Activated naive CD4-positive, alpha-beta T cell (primary cell): ENCODE measurements at regions not wholly inside any gene's neighbourhood (a gene's known extent, or its start where the extent isn't known, plus 50 kb on each side); places are given as distances from the start of the nearest gene placed in this dataset.

ENCODE experiments used
- DNase-seq, 4 experiments: peaks; one replicate each; lab custom pipeline; 2025; lab: John Stamatoyannopoulos, UW

DNA sequence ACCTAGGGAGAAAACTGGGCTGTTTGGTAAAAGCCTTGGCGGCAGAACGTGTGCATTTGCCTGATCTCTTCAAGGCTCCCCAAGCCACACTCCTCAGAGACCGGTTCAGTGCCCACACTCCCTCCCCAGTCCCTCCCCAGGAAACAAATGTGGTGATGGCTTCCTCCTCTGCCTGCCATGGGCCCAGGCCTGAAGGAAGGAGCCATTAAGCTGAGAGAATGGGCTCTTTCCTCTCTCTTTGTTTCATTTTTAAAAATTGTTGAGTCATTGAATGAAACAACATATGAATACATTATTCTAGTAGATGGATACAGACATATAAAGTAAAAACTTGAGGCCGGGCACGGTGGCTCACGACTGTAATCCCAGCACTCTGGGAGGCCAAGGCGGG, 50.6 kb upstream of the YWHAQ start:
- DNase-seq = no peak

DNA sequence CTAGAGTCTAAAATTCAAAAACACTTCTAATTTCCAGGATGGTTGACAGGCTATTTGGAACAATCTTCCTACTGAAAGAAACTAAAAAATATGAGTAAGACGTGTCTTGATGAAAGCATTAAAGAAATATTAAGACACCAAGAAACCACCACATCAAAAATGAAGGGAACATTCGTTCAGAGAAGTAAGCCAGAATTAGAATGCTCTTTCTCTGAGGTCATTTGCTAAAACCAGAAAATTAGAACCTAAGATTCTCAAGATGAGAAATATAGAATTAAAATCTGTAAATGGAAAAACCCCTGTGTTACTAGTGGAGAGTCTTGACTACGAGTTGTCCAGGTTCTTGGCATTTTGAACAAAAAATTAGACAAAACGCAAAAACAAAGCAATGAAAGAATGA, 54.8 kb upstream of the YWHAQ start:
- DNase-seq = no peak

DNA sequence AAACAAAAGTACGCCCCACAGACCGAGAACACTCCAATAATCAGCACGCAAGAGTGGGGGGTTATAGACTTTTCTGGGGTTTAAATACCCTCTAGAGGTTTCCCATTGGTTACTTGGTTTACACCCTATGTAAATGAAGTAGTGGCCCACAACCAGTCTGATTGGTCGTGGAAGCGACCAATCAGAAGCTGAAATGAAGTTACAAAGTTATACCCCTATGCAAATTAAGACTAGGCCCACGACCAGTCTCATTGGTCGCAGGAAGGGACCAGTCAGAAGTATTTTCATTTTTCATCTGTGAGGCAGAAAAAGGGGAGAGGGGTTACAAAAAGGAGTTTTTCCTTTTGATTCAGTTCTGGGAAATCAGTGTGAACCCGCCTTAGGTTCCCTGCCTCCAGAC, 55.3 kb upstream of the YWHAQ start:
- no peak for DNase-seq

DNA sequence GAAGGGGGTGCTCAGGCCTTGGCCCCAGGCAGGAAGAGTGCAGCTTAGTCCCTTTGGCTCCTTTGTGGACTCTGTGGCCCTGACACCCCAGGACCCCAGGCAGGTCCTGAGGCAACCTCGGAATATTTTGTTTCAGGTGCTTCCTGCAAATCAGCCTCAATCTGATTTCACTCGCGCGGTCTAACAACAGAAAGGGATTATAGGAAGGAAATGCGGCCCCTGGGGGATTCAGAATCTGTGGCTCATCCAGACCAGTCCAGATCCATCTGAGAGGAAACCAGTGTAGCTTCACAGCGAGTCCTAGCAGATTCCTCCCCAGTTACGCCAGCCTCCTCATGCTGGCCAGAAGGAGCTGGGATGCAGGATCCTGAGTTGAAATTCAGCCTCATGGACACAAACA, 59.5 kb upstream of the YWHAQ start:
- no peak for DNase-seq

DNA sequence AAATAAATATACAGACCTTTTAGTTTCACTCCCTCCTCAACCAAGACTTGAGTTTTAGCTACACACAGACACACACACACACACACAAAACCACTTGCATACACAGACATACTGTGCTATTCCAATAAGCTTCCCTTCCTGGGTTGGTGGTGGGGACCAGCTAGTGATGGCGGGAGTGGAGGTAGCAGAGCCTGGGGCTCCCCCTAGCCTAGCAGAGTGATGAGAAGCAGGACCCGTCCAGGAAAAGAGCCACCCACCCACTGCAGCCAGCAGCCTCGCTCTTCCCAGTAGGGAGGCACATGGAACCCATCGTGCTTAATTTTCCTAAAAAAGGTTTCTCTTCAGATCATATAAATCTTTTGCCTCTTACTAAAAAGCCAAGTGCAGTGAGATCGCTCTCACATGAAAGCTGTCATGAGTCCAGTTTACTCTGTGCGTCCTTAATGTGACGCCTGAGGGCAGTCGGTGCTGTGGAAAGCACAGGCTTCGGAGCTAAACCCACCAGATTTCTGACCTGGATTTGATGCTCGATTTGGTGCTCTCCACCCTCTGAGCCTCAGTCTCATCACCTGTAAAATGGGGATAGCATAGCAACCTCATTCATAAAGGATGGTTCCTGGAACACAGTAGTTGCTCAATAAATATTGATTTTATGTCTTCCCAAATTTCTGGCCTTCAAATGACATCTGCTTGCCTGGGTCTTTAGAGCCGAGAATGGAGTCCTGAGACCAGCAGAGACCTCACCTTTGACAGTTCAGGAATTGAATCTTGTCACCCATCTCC, 60.1 kb upstream of the YWHAQ start:
- DNase-seq = no peak

DNA sequence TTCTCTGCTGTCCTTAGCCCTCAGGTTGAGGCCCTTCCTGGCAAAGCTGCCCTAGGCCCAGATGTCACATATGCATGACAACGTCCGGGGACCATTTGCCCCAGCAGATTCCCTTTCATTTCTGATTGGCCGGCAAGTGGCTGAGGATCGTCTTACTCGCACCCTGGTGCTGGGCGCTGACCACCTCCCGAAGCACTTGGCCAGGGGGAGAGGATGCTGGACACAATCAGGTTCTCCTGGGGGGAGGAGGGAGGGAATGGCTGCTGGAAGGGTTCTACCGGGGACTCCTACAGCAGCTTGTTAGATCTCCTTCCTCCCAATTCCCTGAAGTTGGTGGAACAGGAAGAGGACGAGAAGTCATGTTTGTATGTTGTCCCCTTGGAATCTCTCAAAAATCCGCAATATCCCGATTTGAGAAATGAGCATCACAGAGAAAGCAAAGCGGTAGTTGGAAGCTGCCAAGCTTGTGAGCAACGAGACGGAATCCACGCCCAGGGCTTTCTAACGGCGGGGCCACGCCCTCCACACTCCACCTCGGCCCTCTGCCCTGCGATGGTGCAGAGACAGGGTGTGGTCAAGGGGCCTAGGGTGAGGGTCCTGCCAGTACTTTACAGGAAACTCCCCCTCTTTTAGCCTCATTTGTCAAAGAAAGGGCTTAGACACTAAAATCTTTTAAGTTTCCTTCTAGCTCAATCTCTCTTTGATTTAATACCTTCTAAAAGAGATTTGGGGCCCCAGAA, 61.8 kb upstream of the YWHAQ start:
- DNase-seq = no peak

DNA sequence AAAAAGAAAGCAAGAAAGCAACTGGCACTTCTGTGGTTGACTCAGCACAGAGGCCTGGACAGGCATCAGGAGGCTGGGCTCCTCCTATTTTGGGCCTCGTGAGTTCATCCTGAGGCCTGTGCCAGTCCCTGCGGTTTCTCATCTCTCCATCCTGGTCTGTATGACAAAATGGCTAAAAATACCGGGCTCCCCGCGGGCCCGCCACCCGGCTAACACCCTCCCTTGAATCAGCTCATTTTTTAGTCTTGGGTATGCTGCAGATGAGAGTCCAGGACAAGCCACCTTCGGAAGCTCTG, 62.3 kb upstream of the YWHAQ start:
- no peak for DNase-seq

DNA sequence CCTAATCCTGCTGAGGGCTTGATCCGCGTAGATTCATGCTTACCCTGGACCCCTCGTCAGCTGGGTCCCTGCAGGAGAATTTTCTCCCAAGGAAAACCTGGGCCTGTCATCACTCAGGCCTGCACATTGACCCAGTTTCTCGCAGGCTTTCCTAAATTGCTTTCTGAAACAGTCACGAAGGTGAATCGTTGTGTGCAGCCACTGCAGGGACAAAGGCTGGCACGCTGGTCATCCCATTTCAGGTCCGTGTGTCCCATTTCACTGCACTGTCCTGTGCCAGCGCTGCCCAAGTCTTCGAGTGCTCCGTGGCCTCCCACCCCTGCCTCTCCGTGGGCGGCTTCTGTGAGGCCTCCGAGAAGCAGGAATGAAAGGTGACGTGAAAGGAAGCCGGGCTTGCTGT, 62.8 kb upstream of the YWHAQ start:
- no peak for DNase-seq

DNA sequence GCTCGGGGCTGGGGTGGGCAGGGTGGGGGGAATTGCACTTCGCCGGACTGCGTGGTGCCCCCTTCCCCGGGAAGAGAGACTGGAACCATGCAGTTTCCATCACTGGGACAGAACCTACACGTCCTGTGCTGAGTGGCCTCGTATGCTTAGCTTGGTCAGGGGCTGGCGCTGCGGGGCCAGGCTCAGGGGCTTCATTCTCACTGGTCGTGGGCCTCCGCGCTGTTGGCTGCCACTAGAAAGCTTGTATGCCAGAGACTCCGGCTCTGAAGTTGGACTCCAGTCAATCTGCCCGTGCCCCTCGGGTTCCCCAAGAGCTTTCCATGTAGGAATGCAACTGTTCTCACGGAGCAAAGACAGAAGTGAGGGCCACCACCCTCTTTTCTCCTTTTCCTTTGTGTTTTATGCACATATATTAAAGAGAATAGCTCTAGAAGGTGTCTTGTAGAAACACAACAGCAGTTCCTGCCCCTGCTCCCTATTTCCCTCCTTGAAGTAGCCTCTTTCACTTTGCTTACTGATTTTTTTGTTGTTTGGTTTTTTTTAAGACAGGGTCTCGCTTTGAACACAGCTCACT, 64.0 kb upstream of the YWHAQ start:
- no peak for DNase-seq

DNA sequence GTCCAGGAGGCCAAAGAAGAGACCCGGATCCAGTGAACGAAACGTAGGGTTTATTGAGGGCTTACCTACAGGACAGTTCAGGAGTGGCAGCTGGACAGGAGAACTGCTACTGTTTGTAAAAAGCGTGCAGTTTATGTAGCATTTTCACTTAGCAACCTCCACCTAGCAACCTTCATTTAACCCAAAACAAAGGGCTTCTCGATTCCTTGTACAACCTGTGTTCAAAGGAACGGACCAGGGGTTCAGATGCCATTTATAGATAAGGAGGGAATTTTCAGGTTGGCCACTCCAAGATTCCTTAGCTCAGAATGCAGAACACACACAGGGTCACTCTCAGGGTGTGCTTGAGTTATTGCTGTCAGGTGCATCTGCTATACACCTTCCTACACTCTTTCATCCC, 65.1 kb upstream of the YWHAQ start:
- no peak for DNase-seq

DNA sequence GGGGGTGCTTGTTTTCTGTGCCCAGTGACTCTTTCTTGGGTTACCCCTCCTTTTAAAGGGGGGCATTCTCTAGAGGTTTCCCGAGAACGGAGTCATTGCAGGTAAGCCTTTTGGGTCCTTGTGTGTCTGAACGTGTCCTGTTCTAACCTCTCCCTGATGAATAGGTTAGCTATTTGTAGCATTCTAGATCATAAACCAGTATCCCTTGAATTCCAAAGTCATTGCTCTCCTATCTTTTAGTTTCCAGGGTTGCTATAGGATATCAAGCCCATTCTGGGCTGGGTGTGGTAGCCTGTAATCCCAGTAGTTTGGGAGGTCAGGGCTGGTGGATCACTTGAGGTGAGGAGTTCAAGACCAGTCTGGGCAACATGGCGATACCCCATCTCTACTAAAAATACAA, 65.9 kb upstream of the YWHAQ start:
- DNase-seq = no peak

DNA sequence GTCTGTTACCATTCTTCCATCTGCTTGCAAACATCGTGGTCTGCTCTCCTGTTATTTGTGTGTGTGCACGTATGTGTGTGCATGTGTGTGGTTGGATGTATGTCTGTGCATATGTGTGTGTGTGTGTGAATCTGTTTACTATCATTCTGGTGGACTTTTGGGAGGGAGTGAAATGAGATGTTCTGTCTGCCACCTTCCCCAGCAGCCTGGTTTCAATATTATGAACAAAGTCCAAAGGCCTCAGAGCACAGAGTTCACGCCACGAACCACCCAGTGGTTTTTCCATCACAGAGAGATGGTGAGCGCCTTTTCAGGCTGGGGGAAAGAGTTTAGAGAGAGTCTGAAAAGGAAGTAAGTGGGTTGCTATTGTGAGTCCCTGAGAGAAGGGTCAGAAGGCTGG, 67.1 kb upstream of the YWHAQ start:
- no peak for DNase-seq

DNA sequence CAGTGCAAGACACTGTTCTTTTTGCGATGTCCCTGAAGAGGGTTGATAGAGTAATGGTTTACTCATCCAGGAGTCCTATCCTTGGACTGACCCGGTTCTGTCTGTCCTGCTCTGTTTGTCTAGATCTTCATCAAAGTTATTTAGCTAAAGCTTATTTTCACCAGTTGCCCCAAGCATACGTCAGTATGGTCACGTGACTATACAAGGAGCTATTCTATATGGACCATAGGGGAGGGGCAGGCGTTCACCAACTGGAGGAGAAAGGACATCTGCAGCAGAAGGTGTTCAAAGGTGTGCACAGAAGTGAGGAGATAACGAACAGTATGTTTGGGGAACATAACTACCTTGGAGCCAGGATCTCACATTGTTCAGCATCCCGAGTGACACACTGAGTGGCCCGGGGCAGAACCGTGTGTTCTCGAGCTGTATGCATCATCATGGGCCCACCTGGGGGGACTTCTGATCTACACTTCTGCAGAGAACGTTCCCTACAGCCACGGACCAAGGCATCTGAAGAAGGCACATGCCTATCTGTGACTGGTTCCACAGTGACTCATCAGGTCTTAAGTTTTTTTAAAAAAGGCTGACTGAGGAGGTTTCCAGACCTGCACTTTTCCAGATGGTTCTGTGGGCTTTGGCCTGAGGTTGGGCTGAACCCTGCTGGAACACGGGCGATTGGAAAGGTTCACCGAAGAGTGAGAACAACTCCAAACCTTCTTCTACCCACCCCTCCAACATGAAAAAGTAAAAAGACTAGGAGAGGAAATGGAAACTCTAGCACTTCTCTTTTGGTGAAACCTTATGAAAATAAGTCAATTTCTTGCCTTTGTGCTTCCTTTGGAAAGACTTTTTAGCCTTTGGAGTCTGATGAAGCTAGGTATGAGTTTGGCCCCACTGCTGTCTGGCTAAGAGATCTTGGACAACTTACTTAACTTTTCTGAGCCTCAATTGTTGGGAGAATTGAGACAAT, 68.6 kb upstream of the YWHAQ start:
- no peak for DNase-seq

DNA sequence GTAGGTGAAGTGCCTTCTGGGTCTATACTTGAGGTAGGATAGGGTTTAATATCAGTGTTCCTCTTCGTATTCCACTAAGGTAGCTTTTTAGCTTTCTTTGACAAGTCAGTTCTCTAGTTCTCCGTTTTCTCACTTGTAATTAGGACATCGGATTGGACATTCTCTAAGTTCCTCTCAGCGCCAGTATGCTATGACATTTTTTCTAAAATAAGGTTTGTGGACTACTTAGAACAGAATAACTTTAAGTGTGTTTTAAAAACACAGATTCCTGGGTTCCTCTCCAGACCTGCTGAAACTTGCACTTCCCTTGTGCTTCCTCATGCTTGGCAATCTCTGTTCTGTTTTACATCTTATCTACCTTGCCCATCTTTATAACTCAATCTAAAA, 69.3 kb upstream of the YWHAQ start:
- no peak for DNase-seq

DNA sequence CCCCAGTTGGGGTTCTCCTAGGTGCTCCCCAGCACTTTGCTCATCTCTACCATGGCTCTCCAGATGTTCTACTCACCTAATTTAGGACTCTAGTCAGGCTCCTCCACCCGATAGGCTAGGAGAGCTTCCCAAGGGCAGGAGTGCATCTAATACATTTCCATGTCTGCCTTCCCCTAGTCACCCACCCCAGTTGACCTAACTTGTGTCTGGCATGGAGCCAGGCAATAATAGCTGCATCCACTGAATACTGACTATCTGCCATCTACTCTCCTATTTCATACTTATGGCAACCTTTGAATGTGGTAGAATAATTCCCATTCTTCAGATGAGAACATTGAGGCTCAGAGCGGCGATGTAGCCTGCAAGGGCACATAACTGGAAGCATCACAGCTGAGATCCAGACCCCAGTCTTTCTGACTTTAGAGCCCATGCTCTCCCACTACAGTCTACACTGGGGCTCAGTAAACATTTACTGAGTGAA, 71.8 kb upstream of the YWHAQ start:
- no peak for DNase-seq

DNA sequence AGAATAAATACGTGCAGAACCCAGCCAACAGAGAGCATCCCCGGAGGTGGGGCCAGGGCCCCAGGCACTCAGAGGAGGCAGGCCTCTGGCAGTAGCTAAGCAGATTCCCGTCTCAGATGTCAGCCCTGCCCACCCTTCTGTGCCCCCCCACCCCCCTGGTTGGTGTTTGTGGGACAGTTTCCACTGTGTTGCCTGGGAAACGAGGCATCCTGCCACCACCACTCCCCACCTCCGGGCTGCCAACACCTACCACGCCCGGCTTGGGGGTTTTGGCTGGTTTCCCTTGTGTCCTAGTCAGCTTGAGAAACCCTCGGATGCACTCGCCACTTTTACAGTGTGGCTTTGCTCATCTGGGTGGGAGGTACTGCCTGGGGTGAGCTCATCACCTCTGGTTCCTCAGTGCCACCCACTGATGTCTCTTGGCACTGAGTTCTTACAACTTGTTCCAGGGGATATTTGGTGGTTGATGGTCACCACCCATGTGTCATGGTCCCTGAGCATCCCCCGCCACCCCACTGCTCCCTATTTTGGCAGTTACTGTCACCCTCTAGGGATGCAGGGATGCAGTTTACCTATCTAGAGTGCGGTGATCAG, 72.4 kb upstream of the YWHAQ start:
- peak; percentile 4 to 36 (median 21) for DNase-seq

DNA sequence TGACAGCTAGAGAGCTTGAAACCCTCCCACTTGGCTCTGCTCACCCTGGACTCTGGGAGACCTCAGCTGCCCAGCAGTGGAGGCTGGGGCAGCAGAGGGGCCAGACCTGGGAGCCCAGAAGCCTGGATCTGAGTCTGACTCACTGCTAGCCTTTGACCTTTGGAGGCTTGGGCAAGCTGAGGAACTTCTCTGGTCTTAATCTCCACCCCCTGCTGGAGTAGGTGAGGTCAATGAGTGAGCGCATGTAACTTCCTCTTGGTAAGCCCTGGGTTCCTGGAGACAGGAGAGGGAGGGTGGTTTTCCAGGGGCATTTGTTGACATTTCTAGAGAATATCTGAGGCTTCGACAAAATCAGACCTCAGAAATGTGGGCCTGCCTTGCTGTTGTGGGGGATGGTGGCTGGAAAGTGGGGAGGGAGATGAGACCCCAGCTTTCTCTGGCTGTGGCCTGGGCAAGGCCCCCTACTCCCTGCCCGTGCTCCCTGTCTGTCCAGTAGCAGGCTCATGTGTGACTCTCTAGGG, 73.0 kb upstream of the YWHAQ start:
- no peak for DNase-seq

DNA sequence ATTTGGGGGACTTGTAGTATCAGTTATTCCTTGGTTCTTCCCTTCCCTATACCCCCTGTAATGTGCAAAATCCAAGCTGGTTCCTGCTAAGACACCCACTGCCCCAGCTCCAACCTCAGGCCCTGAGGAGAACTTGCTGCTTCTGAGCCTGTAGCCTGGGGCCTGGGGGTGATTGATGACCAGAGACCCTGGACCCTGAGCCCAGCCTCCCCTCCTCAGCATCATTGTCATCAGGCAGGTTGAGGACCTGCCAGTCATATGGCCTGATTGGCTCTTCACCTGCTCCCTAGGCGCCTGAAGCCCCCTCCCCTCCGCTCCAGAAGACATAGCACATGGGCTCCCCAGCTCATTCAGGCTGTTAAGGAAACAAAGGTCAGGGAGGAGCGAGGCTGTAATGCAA, 73.8 kb upstream of the YWHAQ start:
- no peak for DNase-seq

DNA sequence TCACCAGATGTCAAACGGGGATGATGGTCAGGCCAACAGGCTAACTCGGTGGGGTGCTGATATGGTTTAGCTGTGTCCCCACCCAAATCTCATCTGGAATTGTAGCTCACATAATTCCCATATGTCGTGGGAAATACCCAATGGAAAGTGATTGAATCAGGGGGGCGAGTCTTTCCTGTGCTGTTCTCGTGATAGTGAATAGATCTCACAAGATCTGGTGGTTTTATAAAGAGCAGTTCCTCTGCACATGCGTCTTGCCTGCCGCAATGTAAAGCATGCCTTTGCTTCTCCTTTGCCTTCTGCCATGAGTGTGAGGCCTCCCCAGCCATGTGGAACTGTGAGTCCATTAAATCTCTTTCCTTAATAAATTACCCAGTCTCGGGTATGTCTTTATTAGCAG, 74.4 kb upstream of the YWHAQ start:
- no peak for DNase-seq

DNA sequence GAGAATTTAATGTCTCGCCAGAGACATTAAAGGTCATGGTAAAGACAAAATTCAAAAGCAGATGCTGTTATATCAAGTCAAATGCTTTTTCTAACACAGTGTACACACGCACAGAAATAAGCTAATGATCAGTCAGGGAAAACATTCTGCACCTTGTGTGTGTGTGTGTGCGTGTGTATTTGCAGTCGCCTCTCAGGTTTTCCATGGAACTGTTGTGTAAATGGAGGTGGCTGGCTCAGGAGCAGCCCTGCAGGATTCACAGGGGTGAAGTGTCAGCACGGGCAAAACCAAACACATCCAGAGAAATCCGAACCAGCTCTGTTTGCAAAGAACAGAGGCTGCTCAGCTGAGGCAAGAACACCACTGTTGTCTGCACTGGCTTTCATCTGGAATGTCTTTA, 76.2 kb upstream of the YWHAQ start:
- DNase-seq = no peak

DNA sequence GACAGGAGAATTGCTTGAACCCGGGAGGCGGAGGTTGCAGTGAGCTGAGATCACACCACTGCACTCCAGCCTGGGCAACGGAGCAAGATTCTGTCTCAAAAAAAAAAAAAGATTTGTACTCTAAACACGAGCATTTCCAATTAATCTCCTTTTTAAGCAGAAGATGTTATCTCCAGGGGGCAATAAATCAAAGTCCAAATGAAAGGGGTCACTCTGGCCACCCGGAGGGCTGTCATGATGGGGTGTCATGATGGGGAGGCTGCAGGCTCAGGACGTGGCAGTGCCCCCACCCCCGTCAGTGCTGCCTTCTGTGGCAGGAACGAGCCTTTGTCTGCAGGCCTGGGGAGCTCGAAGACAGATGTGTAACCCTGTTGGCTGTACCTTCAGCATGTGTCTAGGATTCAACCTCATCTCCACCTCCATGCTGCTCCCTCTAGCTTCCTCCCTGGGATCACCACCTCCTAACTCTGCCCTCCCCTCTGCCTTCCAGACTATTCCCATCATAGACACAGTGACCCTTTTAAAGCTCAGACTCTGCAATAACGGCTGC, 76.9 kb upstream of the YWHAQ start:
- DNase-seq = no peak
